WTC11 (cell line): ENCODE measurements at regions not wholly inside any gene's neighbourhood (a gene's known extent, or its start where the extent isn't known, plus 50 kb on each side); places are given as distances from the start of the nearest gene placed in this dataset.

Experiments used
- CTCF ChIP-seq: fragments of 200-600 bp; IDR thresholded peaks from 2 replicates; pipeline ENCODE4 v1.8.0; 2022; ENCODE audit warnings: antibody characterized with exemption
- ELF4 ChIP-seq: sonication (generic); formaldehyde crosslinking; IDR thresholded peaks from 2 replicates; pipeline ENCODE4 v1.8.1; 2022; ENCODE audit warnings: low read depth, mild to moderate bottlenecking, moderate library complexity, missing genetic modification reagents
- JUN ChIP-seq: sonication (generic); formaldehyde crosslinking; IDR thresholded peaks from 2 replicates; pipeline ENCODE4 v1.8.0; 2023; ENCODE audit warnings: mild to moderate bottlenecking, missing genetic modification reagents
- NFE2L1 ChIP-seq: sonication (generic); formaldehyde crosslinking; IDR thresholded peaks from 2 replicates; pipeline ENCODE4 v1.8.1; 2023; ENCODE audit warnings: missing genetic modification reagents
- SP1 ChIP-seq: sonication (generic); formaldehyde crosslinking; conservative IDR thresholded peaks from 2 replicates; pipeline ENCODE4 v1.8.1; 2022; ENCODE audit warnings: missing genetic modification reagents
- STAT6 ChIP-seq: sonication (generic); formaldehyde crosslinking; conservative IDR thresholded peaks from 2 replicates; pipeline ENCODE4 v1.8.1; 2023; ENCODE audit warnings: mild to moderate bottlenecking, low read depth, missing genetic modification reagents, moderate library complexity
- ZBTB21 ChIP-seq: sonication (generic); formaldehyde crosslinking; IDR thresholded peaks from 2 replicates; pipeline ENCODE4 v1.8.1; 2023; ENCODE audit warnings: mild to moderate bottlenecking, missing genetic modification reagents, borderline replicate concordance
- TF ChIP-seq, protein P1 (sequence below): sonication (generic); formaldehyde crosslinking; IDR thresholded peaks from 2 replicates; pipeline ENCODE4 v1.8.1; 2022; ENCODE audit warnings: missing genetic modification reagents, borderline replicate concordance
- TF ChIP-seq, protein P2 (sequence below): sonication (generic); formaldehyde crosslinking; IDR thresholded peaks from 2 replicates; pipeline ENCODE4 v1.8.1; 2023; ENCODE audit warnings: mild to moderate bottlenecking, moderate library complexity, missing genetic modification reagents
- TF ChIP-seq, protein P3 (sequence below): sonication (generic); formaldehyde crosslinking; IDR thresholded peaks from 2 replicates; pipeline ENCODE4 v1.8.0; 2023; ENCODE audit warnings: missing genetic modification reagents, mild to moderate bottlenecking, borderline replicate concordance

DNA sequence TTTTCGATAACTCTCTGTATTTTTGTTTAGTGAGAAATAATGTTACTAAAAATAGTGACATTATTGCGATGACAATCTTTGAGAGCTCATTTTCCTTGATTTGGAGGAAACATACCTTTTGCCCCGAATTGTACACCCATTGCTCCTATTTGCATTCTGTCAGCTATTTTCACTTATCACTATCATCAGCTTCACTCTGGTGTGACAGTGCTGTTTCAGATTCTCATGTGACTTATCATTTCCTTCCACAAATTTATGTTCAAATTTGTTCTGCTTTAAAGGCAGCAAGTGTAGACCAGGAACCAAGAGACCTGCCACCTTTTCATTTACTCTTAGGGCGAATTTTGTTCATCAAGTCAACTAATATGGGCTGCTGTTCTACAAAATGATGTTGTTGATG, 179.4 kb downstream of the RBM46 start:
- no peak for TF ChIP-seq ELF4 (CRISPR knock-in tag)
- no peak for TF ChIP-seq SP1 (CRISPR knock-in tag)
- TF ChIP-seq CTCF: no peak
- TF ChIP-seq, protein P1, sequence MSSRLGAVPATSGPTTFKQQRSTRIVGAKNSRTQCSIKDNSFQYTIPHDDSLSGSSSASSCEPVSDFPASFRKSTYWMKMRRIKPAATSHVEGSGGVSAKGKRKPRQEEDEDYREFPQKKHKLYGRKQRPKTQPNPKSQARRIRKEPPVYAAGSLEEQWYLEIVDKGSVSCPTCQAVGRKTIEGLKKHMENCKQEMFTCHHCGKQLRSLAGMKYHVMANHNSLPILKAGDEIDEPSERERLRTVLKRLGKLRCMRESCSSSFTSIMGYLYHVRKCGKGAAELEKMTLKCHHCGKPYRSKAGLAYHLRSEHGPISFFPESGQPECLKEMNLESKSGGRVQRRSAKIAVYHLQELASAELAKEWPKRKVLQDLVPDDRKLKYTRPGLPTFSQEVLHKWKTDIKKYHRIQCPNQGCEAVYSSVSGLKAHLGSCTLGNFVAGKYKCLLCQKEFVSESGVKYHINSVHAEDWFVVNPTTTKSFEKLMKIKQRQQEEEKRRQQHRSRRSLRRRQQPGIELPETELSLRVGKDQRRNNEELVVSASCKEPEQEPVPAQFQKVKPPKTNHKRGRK (CRISPR knock-in tag): no peak
- no peak for TF ChIP-seq ZBTB21
- no peak for TF ChIP-seq NFE2L1
- TF ChIP-seq, protein P2, sequence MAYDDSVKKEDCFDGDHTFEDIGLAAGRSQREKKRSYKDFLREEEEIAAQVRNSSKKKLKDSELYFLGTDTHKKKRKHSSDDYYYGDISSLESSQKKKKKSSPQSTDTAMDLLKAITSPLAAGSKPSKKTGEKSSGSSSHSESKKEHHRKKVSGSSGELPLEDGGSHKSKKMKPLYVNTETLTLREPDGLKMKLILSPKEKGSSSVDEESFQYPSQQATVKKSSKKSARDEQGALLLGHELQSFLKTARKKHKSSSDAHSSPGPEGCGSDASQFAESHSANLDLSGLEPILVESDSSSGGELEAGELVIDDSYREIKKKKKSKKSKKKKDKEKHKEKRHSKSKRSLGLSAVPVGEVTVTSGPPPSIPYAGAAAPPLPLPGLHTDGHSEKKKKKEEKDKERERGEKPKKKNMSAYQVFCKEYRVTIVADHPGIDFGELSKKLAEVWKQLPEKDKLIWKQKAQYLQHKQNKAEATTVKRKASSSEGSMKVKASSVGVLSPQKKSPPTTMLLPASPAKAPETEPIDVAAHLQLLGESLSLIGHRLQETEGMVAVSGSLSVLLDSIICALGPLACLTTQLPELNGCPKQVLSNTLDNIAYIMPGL (CRISPR knock-in tag): no peak
- TF ChIP-seq JUN (CRISPR knock-in tag): no peak
- TF ChIP-seq STAT6 (CRISPR knock-in tag): no peak
- TF ChIP-seq, protein P3, sequence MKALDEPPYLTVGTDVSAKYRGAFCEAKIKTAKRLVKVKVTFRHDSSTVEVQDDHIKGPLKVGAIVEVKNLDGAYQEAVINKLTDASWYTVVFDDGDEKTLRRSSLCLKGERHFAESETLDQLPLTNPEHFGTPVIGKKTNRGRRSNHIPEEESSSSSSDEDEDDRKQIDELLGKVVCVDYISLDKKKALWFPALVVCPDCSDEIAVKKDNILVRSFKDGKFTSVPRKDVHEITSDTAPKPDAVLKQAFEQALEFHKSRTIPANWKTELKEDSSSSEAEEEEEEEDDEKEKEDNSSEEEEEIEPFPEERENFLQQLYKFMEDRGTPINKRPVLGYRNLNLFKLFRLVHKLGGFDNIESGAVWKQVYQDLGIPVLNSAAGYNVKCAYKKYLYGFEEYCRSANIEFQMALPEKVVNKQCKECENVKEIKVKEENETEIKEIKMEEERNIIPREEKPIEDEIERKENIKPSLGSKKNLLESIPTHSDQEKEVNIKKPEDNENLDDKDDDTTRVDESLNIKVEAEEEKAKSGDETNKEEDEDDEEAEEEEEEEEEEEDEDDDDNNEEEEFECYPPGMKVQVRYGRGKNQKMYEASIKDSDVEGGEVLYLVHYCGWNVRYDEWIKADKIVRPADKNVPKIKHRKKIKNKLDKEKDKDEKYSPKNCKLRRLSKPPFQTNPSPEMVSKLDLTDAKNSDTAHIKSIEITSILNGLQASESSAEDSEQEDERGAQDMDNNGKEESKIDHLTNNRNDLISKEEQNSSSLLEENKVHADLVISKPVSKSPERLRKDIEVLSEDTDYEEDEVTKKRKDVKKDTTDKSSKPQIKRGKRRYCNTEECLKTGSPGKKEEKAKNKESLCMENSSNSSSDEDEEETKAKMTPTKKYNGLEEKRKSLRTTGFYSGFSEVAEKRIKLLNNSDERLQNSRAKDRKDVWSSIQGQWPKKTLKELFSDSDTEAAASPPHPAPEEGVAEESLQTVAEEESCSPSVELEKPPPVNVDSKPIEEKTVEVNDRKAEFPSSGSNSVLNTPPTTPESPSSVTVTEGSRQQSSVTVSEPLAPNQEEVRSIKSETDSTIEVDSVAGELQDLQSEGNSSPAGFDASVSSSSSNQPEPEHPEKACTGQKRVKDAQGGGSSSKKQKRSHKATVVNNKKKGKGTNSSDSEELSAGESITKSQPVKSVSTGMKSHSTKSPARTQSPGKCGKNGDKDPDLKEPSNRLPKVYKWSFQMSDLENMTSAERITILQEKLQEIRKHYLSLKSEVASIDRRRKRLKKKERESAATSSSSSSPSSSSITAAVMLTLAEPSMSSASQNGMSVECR (CRISPR knock-in tag): no peak
